8988T (cell line): ENCODE measurements at regions not wholly inside any gene's neighbourhood (a gene's known extent, or its start where the extent isn't known, plus 50 kb on each side); places are given as distances from the start of the nearest gene placed in this dataset.
"Not testable (repeated sequence)": the region's sequence is repeated elsewhere in the genome, so short reads cannot be mapped to it uniquely, and the experiment has no call there.

Experiments
- DNase-seq: peaks from one replicate; pipeline ENCODE4 v3.0.0; 2011

- DNase-seq: no peak
Observed at GRCh38 chr1:219428651-219429050, 184.3 kb downstream of the ZC3H11B start.

- DNase-seq: no peak
Observed at GRCh38 chr1:219427989-219428388, 184.9 kb downstream of the ZC3H11B start.

GRCh38 chr1:219427403-219427802 is 185.5 kb downstream of the ZC3H11B start:
- DNase-seq: no peak

DNA sequence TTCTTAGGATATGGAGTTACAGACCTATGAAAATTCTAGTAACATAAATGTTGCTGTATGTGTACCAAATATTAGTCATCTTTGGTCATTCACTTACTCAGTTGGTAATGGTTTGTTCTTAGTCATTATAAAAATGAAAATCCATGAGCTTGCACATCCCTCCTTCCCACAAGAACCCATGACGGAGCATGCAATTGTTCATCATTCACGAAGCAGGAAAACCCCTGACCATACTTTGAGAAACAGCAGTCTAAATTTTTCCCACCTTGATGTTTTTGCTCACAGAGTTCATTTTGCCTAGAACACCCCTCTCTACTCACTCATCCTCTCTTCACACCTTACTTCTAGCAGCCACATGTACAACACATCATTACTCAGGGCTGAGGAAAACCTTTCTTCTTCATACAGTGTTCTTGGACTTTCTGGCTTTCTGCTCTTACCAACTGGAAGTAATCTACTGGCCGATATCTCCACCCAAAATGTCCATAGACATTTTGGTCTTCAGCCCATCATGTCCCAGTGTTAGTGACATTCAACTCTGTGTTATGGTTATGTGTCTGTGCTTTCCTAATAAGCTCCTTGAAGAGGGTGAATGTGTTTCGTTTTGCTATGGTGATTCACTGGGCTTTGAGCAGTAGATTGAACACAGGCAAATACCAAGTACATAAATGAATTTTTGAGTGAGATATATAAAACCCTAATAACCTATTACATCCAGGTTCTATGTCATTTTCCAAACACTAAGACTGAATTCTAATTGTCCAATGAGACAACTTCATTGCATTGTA is 189.9 kb downstream of the ZC3H11B start:
- DNase-seq: no peak

DNA sequence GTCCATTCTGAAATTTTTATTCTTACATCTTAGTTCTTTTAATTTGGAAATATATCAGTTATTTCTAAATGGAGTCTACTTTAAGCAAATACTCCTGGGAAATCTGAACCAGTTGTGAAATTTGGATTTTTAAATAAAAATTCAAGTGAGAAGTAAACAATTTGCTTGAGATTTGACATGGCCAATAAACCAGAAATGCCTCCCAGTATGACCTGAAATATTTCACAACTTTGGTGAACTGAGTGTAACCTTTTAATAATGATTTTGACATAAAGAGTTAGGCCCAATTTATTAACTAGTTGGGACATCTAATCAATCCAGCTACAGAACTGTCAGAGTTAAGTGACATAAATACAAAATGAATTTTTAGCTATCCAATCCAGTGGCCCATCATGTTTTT is 192.0 kb downstream of the ZC3H11B start:
- DNase-seq: no peak

DNA sequence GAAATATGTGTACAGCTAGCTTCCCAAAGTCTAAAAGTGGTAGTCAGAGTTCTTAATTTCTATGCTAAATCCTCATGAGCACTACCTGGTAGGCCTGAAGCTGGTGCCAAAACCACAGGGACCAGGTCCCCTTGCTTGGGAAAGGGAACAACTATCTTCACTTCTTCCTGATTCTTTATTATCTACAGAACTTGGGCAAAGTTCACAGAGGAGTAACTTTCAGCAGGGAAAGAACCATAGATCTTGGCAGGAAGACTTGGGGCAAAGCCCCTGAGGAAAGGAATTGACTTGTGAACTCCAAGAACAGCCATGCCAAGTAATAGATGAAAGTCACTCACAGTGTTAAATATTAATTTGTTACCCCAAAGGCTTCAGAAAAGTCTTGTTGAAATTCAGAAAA is 193.0 kb downstream of the ZC3H11B start:
- no peak for DNase-seq

DNA sequence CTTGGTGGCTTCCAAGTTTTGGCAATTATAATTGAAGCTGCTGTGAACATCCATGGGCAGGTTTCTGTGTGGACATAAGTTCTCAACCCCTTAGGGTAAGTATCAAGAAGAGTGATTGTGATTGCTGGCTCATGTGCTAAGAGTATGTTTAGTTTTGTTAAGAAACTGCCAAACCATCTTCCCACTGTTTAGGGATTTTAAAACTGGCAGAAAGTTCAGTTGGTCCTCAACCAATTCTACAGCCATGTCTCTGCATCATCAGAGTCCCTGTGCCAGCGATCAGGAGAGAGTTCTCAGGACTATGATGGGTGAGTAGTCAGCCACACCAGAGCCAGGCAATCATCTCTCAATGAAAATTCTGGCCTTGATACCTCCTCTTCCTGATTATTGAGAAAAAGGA is 193.8 kb downstream of the ZC3H11B start:
- DNase-seq: no peak

DNA sequence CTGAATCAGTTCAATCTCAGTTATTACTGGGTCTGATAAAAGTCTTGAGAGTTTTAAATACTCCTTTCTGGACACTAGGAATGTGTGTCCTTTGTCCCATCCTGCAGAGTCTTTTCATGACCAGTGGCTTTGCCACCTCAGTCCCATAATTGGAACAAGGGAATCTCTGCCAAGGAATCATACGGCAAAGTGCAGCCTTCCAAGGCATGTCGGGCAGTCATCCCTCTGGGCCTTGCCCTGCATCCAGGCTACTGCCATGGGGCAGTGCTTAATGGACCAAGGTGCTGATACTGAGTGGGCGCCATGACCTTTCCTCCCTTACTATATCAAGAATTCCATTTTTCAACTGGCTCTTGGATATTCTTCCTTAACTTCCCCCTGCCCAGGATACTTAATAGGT is 195.3 kb downstream of the ZC3H11B start:
- no peak for DNase-seq

DNA sequence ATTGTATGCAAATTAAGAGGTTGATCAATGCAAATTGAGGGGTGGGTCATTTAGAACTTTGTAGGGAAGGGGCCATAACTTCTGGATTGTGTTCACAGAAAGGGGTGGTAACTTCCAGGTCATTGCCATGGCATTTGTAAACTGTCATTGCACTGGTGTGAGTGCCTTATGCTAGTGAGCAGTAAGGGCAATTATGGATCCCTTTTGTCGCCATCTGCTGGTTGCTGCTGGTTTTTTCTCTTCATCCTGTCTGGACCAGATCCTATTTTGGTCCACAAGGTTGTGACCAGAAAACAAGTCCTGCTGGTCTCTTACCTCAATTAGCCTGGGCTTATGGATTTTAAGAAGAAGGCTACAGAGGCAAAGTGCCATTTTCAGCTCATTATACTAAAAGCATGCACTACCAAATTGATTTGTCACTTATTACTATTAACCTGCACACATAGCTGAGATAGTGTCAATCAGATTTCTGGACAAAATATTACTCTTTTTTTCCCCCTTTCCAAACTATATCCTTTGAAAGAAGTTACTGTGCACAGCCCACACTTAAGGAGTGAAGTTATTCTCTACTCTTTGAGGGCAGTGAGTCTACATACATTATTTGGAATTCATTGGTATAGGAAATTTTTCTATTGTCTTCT is 196.2 kb downstream of the ZC3H11B start:
- no peak for DNase-seq

GRCh38 chr1:219415915-219416314 is 197.0 kb downstream of the ZC3H11B start:
- DNase-seq: no peak

GRCh38 chr1:219415433-219415832 is 197.5 kb downstream of the ZC3H11B start:
- no peak for DNase-seq

DNA sequence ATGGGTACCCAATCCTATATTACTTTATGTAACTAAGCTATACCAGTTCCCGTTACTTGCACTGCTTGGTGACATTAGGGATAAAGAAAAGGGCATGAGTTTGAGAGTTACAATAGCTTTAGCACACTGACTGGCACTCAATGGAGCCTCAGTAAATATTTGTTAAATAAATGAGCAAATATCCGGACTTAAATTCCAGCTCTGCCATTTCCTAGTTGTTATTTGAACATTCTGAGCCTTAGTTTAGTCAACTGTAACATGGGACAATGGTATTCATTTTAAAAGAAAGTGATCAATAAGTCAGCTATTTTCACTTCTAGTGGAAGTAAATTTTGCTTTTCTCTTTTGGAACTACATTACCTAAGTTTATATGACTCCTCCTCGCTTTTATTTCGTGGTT is 198.7 kb downstream of the ZC3H11B start:
- no peak for DNase-seq

GRCh38 chr1:219413536-219413935 is 199.4 kb downstream of the ZC3H11B start:
- DNase-seq: no peak

- DNase-seq: no peak
Observed at GRCh38 chr1:219412772-219413171, 200.1 kb downstream of the ZC3H11B start.

- not testable (repeated sequence) for DNase-seq
Observed at GRCh38 chr1:219410721-219411120, 202.2 kb downstream of the ZC3H11B start.

- DNase-seq: no peak
Observed at GRCh38 chr1:219405531-219406331, 207.2 kb downstream of the ZC3H11B start.

DNA sequence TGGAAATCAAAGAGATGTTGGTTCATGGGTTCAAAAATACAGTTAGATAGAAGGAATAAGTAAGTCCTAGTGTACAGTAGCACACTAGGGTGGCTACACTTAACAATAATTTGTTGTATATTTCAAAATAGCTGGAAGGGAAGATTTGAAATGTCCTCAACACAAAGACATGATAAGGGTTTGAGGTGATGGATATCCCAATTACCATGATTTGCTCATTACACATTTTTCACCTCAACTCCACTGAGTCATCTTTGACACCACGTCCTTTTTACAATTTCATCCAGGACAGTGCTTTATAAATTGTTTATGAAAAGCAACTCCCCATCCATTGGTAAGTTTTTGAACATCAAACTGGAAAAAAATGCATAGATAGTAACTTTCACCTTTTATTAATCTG is 208.3 kb downstream of the ZC3H11B start:
- no peak for DNase-seq

- no peak for DNase-seq
Observed at GRCh38 chr1:219402925-219403324, 210.0 kb downstream of the ZC3H11B start.

- no peak for DNase-seq
Observed at GRCh38 chr1:219401724-219402625, 210.9 kb downstream of the ZC3H11B start.

GRCh38 chr1:219399446-219399845 is 213.5 kb downstream of the ZC3H11B start:
- DNase-seq: no peak

GRCh38 chr1:219398815-219399396 is 214.0 kb downstream of the ZC3H11B start:
- no peak for DNase-seq

DNA sequence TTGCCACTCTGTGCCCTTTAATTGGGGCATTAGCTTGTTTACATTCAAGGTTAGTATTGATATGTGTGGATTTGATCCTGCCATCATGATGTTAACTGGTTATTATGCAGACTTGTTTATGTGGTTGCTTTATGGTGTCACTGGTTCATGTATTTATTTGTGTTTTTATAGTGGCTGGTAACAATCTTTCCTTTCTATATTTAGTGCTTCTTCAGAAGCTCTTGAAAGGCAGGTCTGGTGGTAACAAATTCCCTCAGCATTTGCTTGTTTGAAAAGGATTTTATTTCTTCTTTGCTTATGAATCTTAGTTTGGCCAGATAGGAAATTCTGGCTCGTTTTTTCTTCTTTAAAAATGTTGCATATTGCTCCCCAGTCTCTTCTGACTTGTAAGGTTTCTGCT is 215.4 kb downstream of the ZC3H11B start:
- no peak for DNase-seq
